B cell (primary cell): ENCODE measurements at regions not wholly inside any gene's neighbourhood (a gene's known extent, or its start where the extent isn't known, plus 50 kb on each side); places are given as distances from the start of the nearest gene placed in this dataset.

ENCODE experiments used
- EZH2 ChIP-seq: IDR thresholded peaks from 2 replicates; pipeline ENCODE4 v1.6.1; 2012; ENCODE audit warnings: borderline replicate concordance, low read depth, mild to moderate bottlenecking, moderate library complexity, low read length; ENCODE audit not compliant: insufficient read depth, poor library complexity, severe bottlenecking
- TF ChIP-seq, protein P1 (sequence below): fragments of 200-600 bp; IDR thresholded peaks from one replicate; pipeline ENCODE4 v1.8.0; 2022; ENCODE audit warnings: antibody characterized with exemption, mild to moderate bottlenecking

DNA sequence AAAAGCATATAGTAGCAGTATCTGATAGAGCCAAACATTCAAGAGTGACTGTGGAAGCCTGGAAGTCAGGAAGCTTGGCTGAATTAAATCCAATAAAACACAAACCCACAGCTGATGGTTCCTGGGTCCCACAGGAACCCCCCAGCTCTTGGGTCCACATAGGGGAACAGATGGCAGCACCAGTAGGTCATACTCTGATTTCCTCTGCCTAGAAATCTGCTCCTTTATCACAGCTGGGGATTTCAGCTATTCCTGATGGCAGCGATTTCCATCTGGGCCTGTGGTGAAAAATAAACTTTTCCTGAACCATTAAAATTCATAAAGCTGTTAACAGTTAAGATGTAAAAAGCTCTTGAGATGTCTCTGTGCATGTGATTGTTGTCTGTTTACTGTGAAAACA lies 202.0 kb upstream of the FRMD6 start:
- TF ChIP-seq, protein P1, sequence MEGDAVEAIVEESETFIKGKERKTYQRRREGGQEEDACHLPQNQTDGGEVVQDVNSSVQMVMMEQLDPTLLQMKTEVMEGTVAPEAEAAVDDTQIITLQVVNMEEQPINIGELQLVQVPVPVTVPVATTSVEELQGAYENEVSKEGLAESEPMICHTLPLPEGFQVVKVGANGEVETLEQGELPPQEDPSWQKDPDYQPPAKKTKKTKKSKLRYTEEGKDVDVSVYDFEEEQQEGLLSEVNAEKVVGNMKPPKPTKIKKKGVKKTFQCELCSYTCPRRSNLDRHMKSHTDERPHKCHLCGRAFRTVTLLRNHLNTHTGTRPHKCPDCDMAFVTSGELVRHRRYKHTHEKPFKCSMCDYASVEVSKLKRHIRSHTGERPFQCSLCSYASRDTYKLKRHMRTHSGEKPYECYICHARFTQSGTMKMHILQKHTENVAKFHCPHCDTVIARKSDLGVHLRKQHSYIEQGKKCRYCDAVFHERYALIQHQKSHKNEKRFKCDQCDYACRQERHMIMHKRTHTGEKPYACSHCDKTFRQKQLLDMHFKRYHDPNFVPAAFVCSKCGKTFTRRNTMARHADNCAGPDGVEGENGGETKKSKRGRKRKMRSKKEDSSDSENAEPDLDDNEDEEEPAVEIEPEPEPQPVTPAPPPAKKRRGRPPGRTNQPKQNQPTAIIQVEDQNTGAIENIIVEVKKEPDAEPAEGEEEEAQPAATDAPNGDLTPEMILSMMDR, result no peak
- TF ChIP-seq EZH2, result no peak
